ENCODE measurements at regions not wholly inside any gene's neighbourhood (a gene's known extent, or its start where the extent isn't known, plus 50 kb on each side); places are given as distances from the start of the nearest gene placed in this dataset.

- Histone ChIP-seq H3K4me3 (no peak overlapping the region), H3K27me3 (no peaks in the 10 kb centered on the region), H3K4me1 (no peaks in the 10 kb centered on the region), H3K36me3 (no peaks in the 10 kb centered on the region), H3K9me3 (no peaks in the 10 kb centered on the region), H3K27ac (no peak overlapping the region)
- no peak for TF ChIP-seq POLR2AphosphoS5 (IDR thresholded peaks at IDR 0.05)
- TF ChIP-seq POLR2A (IDR thresholded peaks at IDR 0.05), result no peak
- no peak for TF ChIP-seq CTCF (IDR thresholded peaks at IDR 0.05)
- TF ChIP-seq EP300 (IDR thresholded peaks at IDR 0.05), result no peak
- WGBS, 2 donors, result 83 to 87% methylated on average over 1 of the region's 1 CpG
- DNase-seq (no peak), ATAC-seq (ENCODE audit: low FRiP score in 2 of 2) (no peak)
These were observed 1408.0 kb downstream of the PCDH18 start for GRCh38 chr4:136124251-136124745.

- ATAC-seq (ENCODE audit: low FRiP score in 2 of 2), result no peak
- no peaks in the 10 kb centered on the region for H3K9me3 ChIP-seq
- no peak overlapping the region for H3K27ac ChIP-seq
- no peak overlapping the region for H3K4me3 ChIP-seq
- DNase-seq, result no peak
- H3K27me3 ChIP-seq, result no peaks in the 10 kb centered on the region
- H3K36me3 ChIP-seq, result no peaks in the 10 kb centered on the region
- H3K4me1 ChIP-seq, result no peaks in the 10 kb centered on the region
- TF ChIP-seq CTCF (IDR thresholded peaks at IDR 0.05) (no peak), POLR2AphosphoS5 (IDR thresholded peaks at IDR 0.05) (no peak), POLR2A (IDR thresholded peaks at IDR 0.05) (no peak), EP300 (IDR thresholded peaks at IDR 0.05) (no peak)
These were observed 1410.9 kb downstream of the PCDH18 start for GRCh38 chr4:136121426-136121825.

- no peaks in the 10 kb centered on the region for H3K4me1 ChIP-seq
- TF ChIP-seq POLR2A (IDR thresholded peaks at IDR 0.05), result no peak
- TF ChIP-seq EP300 (IDR thresholded peaks at IDR 0.05), result no peak
- no peak for TF ChIP-seq CTCF (IDR thresholded peaks at IDR 0.05)
- no peak for TF ChIP-seq POLR2AphosphoS5 (IDR thresholded peaks at IDR 0.05)
- no peak for ATAC-seq (ENCODE audit: low FRiP score in 2 of 2)
- WGBS, 2 donors, result 36 to 37% methylated on average over 2 of the region's 2 CpGs
- DNase-seq, result no peak
- H3K9me3 ChIP-seq, result no peaks in the 10 kb centered on the region
- H3K27me3 ChIP-seq, result no peaks in the 10 kb centered on the region
- no peak overlapping the region for H3K27ac ChIP-seq
- H3K36me3 ChIP-seq, result no peaks in the 10 kb centered on the region
- H3K4me3 ChIP-seq, result no peak overlapping the region
These were observed 1418.4 kb downstream of the PCDH18 start for GRCh38 chr4:136113921-136114320.

- 54 to 61% methylated on average over 1 of the region's 1 CpG for WGBS, 2 donors
- H3K9me3 ChIP-seq, result no peaks in the 10 kb centered on the region
- H3K4me1 ChIP-seq, result no peaks in the 10 kb centered on the region
- DNase-seq (no peak), ATAC-seq (ENCODE audit: low FRiP score in 2 of 2) (no peak)
- H3K27me3 ChIP-seq, result no peaks in the 10 kb centered on the region
- no peak overlapping the region for H3K4me3 ChIP-seq
- H3K27ac ChIP-seq, result no peak overlapping the region
- no peak for TF ChIP-seq POLR2A (IDR thresholded peaks at IDR 0.05)
- no peak for TF ChIP-seq POLR2AphosphoS5 (IDR thresholded peaks at IDR 0.05)
- TF ChIP-seq CTCF (IDR thresholded peaks at IDR 0.05), result no peak
- no peak for TF ChIP-seq EP300 (IDR thresholded peaks at IDR 0.05)
- H3K36me3 ChIP-seq, result no peaks in the 10 kb centered on the region
These were observed 1420.2 kb downstream of the PCDH18 start for GRCh38 chr4:136112116-136112515.

GRCh38 chr4:136106753-136107152 lies 1425.5 kb downstream of the PCDH18 start:
- Histone ChIP-seq H3K27me3 (no peaks in the 10 kb centered on the region), H3K4me1 (no peaks in the 10 kb centered on the region), H3K9me3 (no peaks in the 10 kb centered on the region), H3K4me3 (no peak overlapping the region), H3K36me3 (no peaks in the 10 kb centered on the region), H3K27ac (no peak overlapping the region)
- TF ChIP-seq EP300 (IDR thresholded peaks at IDR 0.05) (no peak), POLR2AphosphoS5 (IDR thresholded peaks at IDR 0.05) (no peak), POLR2A (IDR thresholded peaks at IDR 0.05) (no peak), CTCF (IDR thresholded peaks at IDR 0.05) (no peak)
- no peak for ATAC-seq (ENCODE audit: low FRiP score in 2 of 2)
- WGBS, 2 donors, result 33 to 41% methylated on average over 1 of the region's 1 CpG
- DNase-seq, result no peak
